Gastroesophageal sphincter (tissue), 4 donors: ENCODE measurements at regions not wholly inside any gene's neighbourhood (a gene's known extent, or its start where the extent isn't known, plus 50 kb on each side); places are given as distances from the start of the nearest gene placed in this dataset.

Experiments
- ATAC-seq: fragments of 150-250 bp; one replicate; pipeline ENCODE4 v1.9.1; 2016; ENCODE audit warnings: mild to moderate bottlenecking, moderate library complexity
- H3K27ac ChIP-seq, 4 donors: fragments of 200-600 bp; sonication (generic) in 3 of 4; 1 replicate in 3 of 4; 2 replicates in 1 of 4; pipeline ENCODE4 v1.5.1; 2016 to 2019
- H3K27me3 ChIP-seq: fragments of 200-600 bp; sonication (generic); one replicate; pipeline ENCODE4 v1.5.1; 2019
- H3K36me3 ChIP-seq, 2 donors: fragments of 200-600 bp; sonication (generic); one replicate each; pipeline ENCODE4 v1.5.1; 2019; ENCODE audit warnings: control low read depth in 1 of 2
- H3K4me1 ChIP-seq, 3 donors: fragments of 200-600 bp; sonication (generic); 1 replicate in 2 of 3; 2 replicates in 1 of 3; pipeline ENCODE4 v1.5.1; 2016 to 2019; ENCODE audit warnings: control low read depth in 2 of 3
- H3K4me3 ChIP-seq, 2 donors: fragments of 200-600 bp; sonication (generic); one replicate each; pipeline ENCODE4 v1.5.1; 2019; ENCODE audit warnings: mild to moderate bottlenecking in 1 of 2, moderate library complexity in 1 of 2
- H3K9me3 ChIP-seq, 3 donors: fragments of 200-600 bp; sonication (generic); one replicate each; pipeline ENCODE4 v1.5.1; 2017 to 2019; ENCODE audit warnings: control low read depth in 2 of 3
- EP300 ChIP-seq: sonication (generic); formaldehyde crosslinking; IDR thresholded peaks from one replicate; pipeline ENCODE4 v1.6.1; 2017; ENCODE audit warnings: antibody characterized with exemption, mild to moderate bottlenecking
- POLR2A ChIP-seq, 2 donors: fragments of 450-650 bp; IDR thresholded peaks; one replicate each; pipeline ENCODE4 v1.6.1; 2017; ENCODE audit warnings: antibody characterized with exemption in 2 of 2, mild to moderate bottlenecking in 2 of 2, moderate library complexity in 1 of 2
- POLR2AphosphoS5 ChIP-seq: sonication (generic); formaldehyde crosslinking; IDR thresholded peaks from one replicate; pipeline ENCODE4 v1.6.1; 2017; ENCODE audit warnings: antibody characterized with exemption
- WGBS, 2 donors: methylation state at CpG; one replicate each; pipeline ENCODE4 v1.1.5; 2018; ENCODE audit warnings: low coverage in 1 of 2; 5-methylcytosine and 5-hydroxymethylcytosine counted together
- TF ChIP-seq, protein P1 (sequence below), 4 experiments: fragments of 200-600 bp in 2 of 4; fragments of 450-650 bp in 2 of 4; sonication (generic) in 1 of 4; IDR thresholded peaks; one replicate each; pipeline ENCODE4 v1.5.1; 2017 to 2019; ENCODE audit warnings: antibody characterized with exemption in 4 of 4, mild to moderate bottlenecking in 2 of 4, moderate library complexity in 2 of 4

DNA sequence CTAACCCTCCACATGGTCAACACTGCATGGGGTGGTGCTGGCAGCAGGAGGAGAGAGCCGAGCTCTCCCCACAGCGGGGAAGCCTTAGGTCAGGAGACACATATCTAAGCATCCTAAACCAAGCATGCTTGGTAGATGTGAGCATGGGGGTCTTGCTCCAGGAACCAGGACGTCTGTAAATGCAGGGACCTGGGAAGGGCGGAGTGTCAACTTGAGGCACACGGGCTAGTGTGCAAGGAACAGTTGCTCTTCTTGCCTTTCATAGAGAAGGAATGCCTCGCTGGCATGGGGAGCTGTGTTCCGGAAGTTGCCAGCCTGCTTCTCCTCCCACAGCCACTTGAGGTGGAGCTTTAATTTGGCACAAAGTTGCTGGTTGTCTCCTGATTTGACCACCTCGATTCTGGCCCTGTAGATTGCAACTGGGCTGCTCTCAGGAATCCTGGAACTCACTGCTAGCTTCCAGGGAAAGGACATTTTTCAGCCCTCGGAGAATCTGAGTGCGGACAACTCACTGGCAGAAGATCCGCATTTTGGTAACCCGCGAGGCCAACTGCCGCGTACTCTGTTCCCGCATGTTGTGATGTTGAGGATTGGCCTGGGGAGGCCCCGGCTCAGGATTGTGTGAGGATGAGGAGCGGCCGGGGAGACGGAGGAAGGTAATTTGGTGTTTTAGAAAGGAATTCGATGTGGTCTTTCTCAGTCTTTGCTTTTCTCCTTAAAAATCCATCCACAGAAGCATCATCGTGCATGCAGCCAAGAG is 370.3 kb upstream of the IRX1 start:
- H3K27ac ChIP-seq: no peak overlapping the region
- H3K4me1 ChIP-seq: no peaks in the 10 kb centered on the region
- 82 to 89% methylated on average over 6 to 13 of the region's 22 CpGs for WGBS, 2 donors
- no peak overlapping the region for H3K4me3 ChIP-seq
- no peaks in the 10 kb centered on the region for H3K9me3 ChIP-seq
- ATAC-seq: no peak
- H3K27me3 ChIP-seq: no peaks in the 10 kb centered on the region
- H3K36me3 ChIP-seq: no peaks in the 10 kb centered on the region
- TF ChIP-seq, protein P1, sequence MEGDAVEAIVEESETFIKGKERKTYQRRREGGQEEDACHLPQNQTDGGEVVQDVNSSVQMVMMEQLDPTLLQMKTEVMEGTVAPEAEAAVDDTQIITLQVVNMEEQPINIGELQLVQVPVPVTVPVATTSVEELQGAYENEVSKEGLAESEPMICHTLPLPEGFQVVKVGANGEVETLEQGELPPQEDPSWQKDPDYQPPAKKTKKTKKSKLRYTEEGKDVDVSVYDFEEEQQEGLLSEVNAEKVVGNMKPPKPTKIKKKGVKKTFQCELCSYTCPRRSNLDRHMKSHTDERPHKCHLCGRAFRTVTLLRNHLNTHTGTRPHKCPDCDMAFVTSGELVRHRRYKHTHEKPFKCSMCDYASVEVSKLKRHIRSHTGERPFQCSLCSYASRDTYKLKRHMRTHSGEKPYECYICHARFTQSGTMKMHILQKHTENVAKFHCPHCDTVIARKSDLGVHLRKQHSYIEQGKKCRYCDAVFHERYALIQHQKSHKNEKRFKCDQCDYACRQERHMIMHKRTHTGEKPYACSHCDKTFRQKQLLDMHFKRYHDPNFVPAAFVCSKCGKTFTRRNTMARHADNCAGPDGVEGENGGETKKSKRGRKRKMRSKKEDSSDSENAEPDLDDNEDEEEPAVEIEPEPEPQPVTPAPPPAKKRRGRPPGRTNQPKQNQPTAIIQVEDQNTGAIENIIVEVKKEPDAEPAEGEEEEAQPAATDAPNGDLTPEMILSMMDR (IDR thresholded peaks at IDR 0.05): no peak
- no peak for TF ChIP-seq POLR2AphosphoS5
- TF ChIP-seq POLR2A (IDR thresholded peaks at IDR 0.05): no peak

DNA sequence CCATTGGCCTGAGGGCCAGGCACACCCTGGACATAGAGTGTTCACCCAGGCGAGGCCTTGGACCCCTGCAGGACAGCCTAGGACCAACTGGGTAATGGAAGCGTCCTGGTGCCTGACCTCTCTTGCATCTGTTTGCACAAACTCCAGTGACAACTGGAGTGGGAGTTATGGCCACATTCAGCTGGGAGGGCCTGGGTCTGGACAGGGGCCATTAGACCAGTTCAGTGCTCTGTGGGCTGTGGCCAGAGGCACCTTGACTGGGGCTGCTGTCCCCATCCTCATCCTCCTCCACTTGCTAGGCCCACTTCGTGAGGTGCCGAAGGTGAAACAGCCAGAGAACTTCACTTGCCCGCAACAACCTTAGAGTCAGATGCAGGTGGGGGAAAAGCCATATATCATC is 372.7 kb upstream of the IRX1 start:
- Histone ChIP-seq H3K27ac (no peak overlapping the region), H3K36me3 (no peaks in the 10 kb centered on the region), H3K4me1 (no peaks in the 10 kb centered on the region), H3K4me3 (no peak overlapping the region), H3K27me3 (no peaks in the 10 kb centered on the region), H3K9me3 (no peaks in the 10 kb centered on the region)
- TF ChIP-seq, protein P1 (IDR thresholded peaks at IDR 0.05): no peak
- no peak for TF ChIP-seq POLR2AphosphoS5
- TF ChIP-seq EP300: no peak
- no peak for TF ChIP-seq POLR2A (IDR thresholded peaks at IDR 0.05)
- no peak for ATAC-seq
- WGBS, 2 donors: 83 to 100% methylated on average over 1 of the region's 5 CpGs

GRCh38 chr5:3221432-3221831 is 374.2 kb upstream of the IRX1 start:
- Histone ChIP-seq H3K27ac (no peak overlapping the region), H3K4me3 (no peak overlapping the region), H3K4me1 (no peaks in the 10 kb centered on the region), H3K27me3 (no peaks in the 10 kb centered on the region), H3K9me3 (no peaks in the 10 kb centered on the region), H3K36me3 (no peaks in the 10 kb centered on the region)
- TF ChIP-seq POLR2AphosphoS5: no peak
- TF ChIP-seq, protein P1 (IDR thresholded peaks at IDR 0.05): no peak
- TF ChIP-seq POLR2A (IDR thresholded peaks at IDR 0.05): no peak
- no peak for ATAC-seq
- WGBS, 2 donors: 80 to 86% methylated on average over 2 to 3 of the region's 9 CpGs

- Histone ChIP-seq H3K9me3 (no peaks in the 10 kb centered on the region), H3K27ac (no peak overlapping the region), H3K4me3 (no peak overlapping the region), H3K36me3 (no peaks in the 10 kb centered on the region), H3K4me1 (no peaks in the 10 kb centered on the region), H3K27me3 (no peaks in the 10 kb centered on the region)
- WGBS, 2 donors: 96% methylated on average over 3 of the region's 31 CpGs; no CpG with 5 or more reads in 1 of the 2 donors
- ATAC-seq: no peak
- TF ChIP-seq, protein P1 (IDR thresholded peaks at IDR 0.05): no peak
- TF ChIP-seq EP300: no peak
- TF ChIP-seq POLR2A (IDR thresholded peaks at IDR 0.05): no peak
- TF ChIP-seq POLR2AphosphoS5: no peak
Observed at GRCh38 chr5:3220638-3221288, 374.9 kb upstream of the IRX1 start.

DNA sequence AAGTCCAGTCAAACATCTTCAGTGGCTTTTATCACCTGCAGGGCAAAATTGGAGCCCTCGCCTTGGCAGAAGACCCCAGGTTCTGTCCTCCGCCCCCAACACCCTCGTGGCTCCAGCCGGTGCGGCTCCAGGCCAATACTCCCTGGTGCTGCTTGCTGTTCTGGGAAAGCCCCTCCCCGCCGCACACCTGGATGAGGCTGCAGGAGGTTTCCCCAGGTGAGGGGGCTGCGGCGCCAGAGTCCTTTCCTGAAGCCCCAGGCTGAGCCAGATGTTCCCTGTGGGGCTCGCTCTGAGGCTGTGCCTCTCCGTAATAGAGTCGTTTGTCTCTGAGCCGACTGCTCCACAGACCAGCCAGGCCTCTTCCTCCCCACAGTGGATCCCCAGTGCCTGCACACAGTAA is 375.4 kb upstream of the IRX1 start:
- TF ChIP-seq POLR2AphosphoS5 (no peak), POLR2A (IDR thresholded peaks at IDR 0.05) (no peak)
- TF ChIP-seq, protein P1 (IDR thresholded peaks at IDR 0.05): no peak
- Histone ChIP-seq H3K4me3 (no peak overlapping the region), H3K9me3 (no peaks in the 10 kb centered on the region), H3K27me3 (no peaks in the 10 kb centered on the region), H3K36me3 (no peaks in the 10 kb centered on the region), H3K27ac (no peak overlapping the region), H3K4me1 (no peaks in the 10 kb centered on the region)
- ATAC-seq: no peak
- WGBS, 2 donors: 86% methylated on average over 7 of the region's 13 CpGs; no CpG with 5 or more reads in 1 of the 2 donors
